CD4-positive, alpha-beta T cell treated with Interleukin-21 for 1 hour (primary cell): ENCODE measurements at regions not wholly inside any gene's neighbourhood (a gene's known extent, or its start where the extent isn't known, plus 50 kb on each side); places are given as distances from the start of the nearest gene placed in this dataset.
"Not testable (repeated sequence)": the region's sequence is repeated elsewhere in the genome, so short reads cannot be mapped to it uniquely, and the experiment has no call there.

Experiments used
- DNase-seq: peaks from one replicate; pipeline ENCODE4 v3.0.0-alpha.2; 2020

DNA sequence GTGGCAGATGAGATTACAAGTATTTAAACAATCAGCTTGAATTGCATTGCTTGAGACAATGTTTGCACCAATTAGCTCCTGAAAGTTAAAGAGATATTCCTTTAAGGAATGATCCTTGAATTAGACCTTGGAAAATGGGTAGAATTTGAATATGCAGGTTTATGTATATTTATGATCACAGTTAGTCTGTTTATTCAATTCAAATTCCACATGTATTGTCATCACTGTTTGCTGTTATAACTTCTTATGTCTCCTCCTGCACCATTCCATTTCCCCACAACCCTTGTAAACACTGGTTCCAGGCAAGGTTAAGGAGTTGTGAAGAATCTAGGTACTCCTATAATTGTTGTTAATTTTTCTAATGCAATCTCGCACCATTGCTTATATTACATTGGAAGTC, 518.2 kb upstream of the PBX1 start:
- DNase-seq: no peak

DNA sequence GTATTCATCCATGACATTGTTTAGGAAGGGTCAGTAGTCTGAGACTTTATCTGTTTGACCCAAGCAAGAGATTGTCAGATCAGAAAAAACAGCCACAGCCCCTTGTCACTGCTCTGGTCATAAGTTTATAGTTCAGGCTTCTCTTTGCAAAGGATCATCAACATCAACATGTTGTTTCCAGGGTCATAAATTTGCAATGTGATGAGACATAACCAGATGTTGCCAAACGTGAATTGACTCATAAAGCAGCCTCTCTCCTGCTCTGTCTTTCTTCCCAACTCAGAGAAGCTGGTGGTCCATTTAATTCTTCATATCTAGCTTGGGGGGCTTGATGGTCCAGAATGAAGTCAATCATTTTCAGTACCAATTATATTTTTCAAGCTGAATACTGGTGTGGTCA, 507.2 kb upstream of the PBX1 start:
- DNase-seq: no peak

DNA sequence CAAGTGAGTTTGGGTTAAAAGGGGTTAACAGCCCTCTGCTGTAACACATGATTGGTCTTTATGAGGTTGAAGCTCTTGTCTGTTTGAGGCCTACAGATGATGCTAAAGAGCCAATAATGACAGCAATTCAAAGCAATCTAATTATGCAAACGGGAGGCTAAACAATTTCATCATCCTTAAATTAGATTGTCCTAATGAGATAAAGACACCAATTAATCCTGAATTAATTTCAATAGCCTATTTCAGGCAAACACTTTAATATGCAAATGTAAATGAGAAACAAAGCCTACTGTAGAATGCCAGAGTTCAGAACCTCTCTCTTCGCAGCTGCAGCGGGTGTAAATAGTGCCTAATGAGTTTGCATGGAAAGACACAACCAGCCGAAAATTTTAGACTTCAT, 504.7 kb upstream of the PBX1 start:
- DNase-seq: no peak

DNA sequence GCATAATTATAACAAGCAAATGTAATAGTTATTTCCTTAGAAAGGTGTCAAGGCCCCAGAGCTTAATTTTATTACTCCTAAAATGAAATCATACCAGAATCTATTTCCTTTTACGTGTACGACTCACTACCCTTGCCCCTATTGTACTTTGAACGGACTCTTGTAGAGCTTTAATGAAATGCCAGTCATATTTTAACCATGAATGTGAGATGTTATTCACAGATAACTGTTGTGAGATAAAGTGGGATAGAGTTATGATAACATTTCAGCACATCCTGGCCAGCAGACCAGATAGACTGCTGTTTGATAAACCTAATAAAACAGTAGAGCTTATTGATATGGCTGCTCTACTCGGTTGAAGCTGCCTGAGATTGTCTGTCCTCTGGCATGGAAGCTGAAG, 500.8 kb upstream of the PBX1 start:
- DNase-seq: no peak

DNA sequence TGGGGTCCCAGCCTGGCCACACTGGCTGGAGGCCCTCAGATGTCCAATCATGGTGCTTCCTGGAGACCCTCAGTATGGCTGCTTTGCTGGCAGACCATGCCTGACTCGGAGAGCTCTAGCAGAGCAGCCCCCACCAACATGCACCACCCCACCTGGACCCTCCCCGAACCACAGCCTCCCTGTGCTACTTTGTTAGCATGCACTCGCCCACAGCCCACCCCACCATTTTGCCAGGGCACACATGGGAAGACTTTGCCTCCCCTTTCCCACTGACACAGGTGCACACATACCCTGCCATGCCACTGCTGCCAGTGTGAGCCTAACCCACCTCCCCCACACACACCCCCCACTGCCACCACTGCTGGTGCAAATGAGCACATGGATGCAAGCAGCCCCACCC, 497.5 kb upstream of the PBX1 start:
- DNase-seq: no peak

DNA sequence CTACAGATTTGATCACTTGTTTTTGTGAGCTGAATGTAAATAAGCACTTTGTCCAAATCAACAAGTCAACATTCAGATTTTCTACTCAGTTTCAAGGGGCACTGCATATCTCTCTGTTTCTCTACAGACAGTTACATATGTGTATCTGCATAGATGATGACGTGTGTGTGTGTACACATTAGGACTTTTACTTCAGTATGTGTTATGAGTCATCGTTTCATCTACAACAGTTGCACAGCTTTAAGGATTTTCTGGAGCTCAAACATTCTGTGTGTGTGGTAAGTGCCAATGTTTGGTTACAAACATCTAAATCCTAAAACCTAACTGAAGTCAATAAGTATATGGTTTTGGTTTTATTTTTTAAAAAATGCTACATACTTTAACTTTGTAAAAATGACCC, 494.5 kb upstream of the PBX1 start:
- DNase-seq: no peak

DNA sequence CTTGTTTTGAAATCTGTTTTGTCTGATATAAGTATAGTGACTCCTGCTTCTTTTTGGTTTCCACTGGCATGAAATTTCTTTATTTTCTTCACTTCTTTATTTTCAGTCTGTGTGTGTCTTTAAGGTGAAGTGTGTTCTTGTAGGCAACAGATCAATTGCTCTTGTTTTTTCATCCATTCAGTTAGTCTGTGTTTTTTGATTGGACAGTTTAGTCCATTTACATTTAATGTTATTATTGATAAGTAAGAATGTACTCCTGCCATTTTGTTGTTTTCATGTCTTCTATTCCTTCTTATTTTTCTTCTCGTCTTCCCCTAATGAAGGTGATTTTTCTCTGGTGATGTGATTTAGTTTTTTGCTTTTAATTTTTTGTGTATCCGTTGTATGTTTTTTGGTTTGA, 487.7 kb upstream of the PBX1 start:
- no peak for DNase-seq

DNA sequence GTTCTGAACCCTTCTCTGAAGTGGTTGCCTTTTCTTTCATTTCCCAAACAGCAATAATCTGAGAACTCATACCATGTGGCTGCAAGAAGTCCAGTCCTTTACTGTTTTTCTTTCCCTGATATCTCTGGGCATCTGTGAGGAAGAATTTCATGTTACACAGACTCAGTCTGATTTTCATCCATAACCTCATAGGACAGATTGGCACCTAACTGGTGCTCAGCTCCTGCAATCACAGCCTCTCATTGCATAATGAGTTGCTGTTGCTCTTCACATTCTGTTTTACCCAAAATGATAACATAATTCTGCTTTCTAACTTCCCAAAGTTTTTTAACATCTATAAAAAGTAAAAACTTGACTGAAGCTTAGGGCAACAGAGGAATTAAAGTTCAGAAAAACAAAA, 472.2 kb upstream of the PBX1 start:
- DNase-seq: no peak

GRCh38 chr1:164087906-164088453, 471.0 kb upstream of the PBX1 start:
- no peak for DNase-seq

DNA sequence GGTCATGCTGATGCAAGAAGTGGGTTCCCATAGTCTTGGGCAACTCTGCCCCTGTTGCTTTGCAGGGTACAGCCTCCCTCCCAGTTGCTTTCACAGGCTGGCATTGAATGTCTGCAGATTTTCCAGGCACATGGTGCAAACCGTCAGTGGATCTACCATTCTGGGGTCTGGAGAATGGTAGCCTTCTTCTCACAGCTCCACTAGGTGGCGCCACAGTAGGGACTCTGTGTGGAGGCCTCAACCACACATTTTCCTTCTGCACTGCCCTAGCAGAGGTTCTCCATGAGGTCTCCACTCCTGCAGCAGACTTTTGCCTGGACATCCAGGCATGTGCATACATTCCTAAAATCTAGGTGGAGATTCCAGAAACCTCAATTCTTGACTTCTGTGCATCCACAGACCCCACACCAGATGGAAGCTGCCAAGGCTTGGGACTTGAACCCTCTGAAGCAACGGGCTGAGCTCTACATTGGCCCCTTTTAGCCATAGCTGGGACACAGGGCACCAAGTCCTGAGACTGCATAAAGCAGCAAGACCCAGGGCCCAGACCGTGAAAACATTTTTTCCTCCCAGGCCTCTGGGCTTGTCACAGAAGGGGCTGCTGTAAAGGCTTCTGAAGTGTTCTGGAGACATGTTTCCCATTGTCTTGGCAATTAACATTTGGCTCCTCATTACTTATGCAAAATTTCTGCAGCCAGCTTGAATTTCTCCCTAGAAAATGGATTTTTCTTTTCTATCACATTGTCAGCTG, 466.2 kb upstream of the PBX1 start:
- DNase-seq: no peak

DNA sequence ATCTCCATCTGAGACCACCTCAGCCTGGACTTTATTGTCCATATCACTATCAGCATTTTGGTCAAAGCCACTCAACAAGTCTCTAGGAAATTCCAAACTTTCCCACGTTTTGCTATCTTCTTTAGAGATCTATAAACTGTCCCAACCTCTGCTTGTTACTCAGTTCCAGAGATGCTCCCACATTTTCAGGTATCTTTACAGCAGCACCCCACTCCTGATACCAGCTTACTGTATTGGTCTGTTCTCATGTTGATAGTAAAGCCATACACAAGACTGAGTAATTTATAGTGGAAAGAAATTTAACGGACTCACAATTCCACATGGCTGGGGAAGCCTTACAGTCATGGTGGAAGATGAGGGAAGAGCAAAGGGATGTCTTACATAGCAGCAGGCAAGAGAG, 465.4 kb upstream of the PBX1 start:
- no peak for DNase-seq

DNA sequence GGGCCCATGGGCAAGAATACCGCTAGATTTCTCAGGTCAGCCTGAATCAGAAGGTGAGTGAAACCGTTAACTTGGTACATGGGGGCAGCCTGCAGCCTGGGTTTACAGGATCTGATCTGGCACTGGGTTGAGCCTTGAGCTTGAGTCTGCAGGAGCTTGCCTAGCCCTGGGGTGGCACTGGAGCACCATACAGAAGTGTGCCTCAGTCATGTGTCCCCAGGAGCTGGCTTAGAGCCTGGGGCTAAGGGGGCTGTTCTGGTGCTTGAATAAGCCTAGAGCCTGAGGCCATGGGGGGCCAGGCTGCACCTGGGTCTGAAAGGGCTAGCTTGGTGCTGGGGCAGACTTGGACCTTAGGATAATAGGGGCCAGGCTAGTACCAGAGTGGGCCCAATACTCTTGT, 457.2 kb upstream of the PBX1 start:
- no peak for DNase-seq

- DNase-seq: no peak
Measured at GRCh38 chr1:164131949-164132348, 427.0 kb upstream of the PBX1 start.

DNA sequence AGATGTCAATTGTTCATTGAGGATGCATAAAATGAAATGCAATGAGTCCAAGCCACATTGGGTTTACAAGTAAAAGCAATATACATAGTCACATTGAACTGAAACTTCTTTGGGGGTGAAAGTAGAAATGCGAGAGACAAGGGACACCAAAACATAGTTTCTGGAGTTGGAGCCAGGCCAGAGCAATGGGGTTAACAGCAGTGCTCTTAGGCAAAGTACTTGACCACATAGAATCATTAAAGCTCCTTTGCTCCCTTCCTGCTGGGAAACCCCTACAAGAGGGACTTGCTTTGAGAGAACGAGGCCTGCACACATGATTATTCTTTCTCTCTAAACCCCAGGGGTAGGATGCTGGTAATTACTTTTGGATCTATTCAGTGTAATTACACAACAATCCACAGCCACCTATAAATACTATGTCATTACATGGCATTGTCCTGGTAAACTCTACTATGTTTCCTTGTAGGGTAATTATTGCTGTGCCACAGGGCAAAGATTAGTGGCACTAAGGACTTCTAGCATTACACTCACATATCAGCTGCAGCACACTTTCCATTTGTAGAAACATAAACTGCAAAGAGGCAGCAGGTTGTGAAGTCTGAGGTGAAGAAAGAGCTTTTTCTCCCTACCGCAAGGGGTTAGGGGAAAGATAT, 421.6 kb upstream of the PBX1 start:
- DNase-seq: no peak

DNA sequence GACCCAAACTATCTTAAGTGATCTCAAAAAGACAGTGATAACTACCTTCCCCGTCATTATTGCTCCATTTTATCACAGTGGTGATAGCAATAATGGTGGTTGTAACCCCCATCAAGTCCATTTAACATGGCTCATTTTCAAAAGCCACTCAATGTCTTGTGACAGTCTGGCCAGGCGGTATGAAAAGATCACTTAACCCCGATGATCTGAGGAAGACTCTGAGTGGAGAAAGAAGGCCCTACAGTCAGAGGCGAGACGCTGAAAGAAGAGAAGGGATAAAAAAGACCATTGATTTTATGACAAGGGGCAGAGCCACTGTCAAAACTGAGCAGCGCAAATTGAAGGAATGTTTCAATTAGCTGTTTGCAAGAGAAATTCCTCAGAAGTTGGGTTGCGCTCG, 417.2 kb upstream of the PBX1 start:
- no peak for DNase-seq

GRCh38 chr1:164154622-164155021, 404.4 kb upstream of the PBX1 start:
- no peak for DNase-seq

GRCh38 chr1:164155347-164155746, 403.6 kb upstream of the PBX1 start:
- no peak for DNase-seq

DNA sequence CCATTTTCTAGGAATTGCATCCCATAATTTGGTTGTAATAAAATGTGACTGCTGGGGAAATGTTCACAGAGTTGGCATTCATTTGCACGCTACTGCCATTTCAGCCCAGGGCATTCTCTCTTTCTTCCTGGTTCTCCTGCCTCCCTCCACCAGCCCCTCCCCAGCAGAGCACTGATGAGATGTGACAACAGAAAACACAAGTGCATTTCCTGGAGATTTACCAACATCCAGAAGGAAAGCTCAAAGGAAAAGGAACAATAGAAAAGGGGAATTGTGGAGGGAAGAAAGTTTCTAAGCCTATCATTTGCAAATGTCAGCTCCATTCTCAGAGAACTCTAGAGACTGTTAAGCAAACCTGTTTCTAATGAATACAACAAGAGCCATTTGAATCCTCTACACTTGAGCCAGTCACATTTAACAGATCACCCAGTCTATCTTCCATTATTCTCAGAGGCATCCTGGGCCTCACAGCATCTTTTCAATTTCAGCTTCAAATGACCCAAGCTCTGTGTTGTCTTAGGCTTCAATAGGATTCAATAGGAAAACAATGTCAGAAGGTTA, 395.6 kb upstream of the PBX1 start:
- DNase-seq: no peak

GRCh38 chr1:164165466-164165865, 393.5 kb upstream of the PBX1 start:
- DNase-seq: no peak

GRCh38 chr1:164166454-164166853, 392.5 kb upstream of the PBX1 start:
- DNase-seq: not testable (repeated sequence)

- no peak for DNase-seq
Measured at GRCh38 chr1:164177118-164177517, 381.9 kb upstream of the PBX1 start.

DNA sequence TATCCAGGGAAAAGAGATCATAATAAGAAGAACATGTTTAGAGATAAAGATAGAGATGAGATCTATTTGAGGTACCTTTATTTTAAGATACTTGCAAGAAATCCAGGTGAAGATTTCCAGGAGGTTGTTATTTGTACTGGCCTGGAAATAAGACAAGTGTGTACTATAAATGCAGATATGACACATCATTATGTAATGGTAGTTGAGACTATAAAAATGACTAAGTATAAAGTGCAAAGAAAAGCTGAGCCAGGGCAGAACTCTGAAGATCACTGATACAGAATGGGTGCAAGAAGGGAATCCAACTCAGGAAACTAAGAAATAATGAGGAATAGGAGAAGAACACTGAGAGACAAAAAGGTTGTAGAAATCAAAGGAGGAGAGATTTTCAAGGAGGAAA, 378.2 kb upstream of the PBX1 start:
- DNase-seq: no peak

DNA sequence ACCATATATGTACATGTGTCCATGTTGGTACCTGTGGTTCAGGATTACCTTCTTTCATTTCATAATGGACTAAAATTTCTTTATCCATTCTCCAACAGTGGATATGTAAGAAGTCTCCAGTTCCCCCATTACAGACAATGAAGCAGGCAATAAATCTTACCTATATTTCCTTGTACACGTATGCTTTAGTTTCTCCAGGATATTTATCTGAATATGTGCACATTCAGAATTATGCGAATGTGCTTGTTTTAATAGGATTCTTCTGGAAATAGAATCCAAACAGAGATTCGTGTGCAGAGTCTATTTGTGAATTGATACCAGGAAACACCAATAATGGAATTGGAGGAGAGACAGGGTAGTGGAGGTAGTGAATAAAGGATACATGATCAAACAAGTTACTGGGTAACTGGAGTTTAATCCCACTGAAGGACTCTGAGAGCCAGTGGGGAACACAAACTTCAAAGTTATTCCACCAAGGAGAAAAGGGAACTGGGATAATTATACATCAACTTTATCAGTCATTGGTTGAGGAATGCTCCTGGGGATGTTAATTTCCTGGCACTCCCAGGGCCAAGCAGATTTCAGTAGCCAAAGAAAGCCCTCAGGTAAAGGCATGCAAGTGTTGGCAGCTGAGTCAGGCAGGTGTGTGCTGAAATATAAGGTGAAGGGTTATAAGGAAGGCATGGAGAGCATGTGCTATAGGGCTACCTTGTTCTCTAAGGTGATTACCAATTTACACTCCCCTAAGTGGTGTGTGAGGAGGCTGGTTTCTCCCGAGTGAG, 374.9 kb upstream of the PBX1 start:
- DNase-seq: no peak

GRCh38 chr1:164186881-164187280, 372.1 kb upstream of the PBX1 start:
- no peak for DNase-seq
